Renal cortical epithelial cell (primary cell): ENCODE measurements at regions not wholly inside any gene's neighbourhood (a gene's known extent, or its start where the extent isn't known, plus 50 kb on each side); places are given as distances from the start of the nearest gene placed in this dataset.

Source experiments
- DNase-seq: peaks from one replicate; pipeline ENCODE4 v3.0.0-alpha.2; 2011; ENCODE audit warnings: low read depth

- DNase-seq, result no peak
Measured at GRCh38 chr2:5339473-5339872, 352.7 kb upstream of the SOX11 start.

- no peak for DNase-seq
Measured at GRCh38 chr2:5343785-5344335, 348.3 kb upstream of the SOX11 start.

- no peak for DNase-seq
Measured at GRCh38 chr2:5352286-5352685, 339.9 kb upstream of the SOX11 start.

- no peak for DNase-seq
Measured at GRCh38 chr2:5353565-5353964, 338.6 kb upstream of the SOX11 start.

- no peak for DNase-seq
Measured at GRCh38 chr2:5359397-5359796, 332.8 kb upstream of the SOX11 start.

- DNase-seq, result no peak
Measured at GRCh38 chr2:5360081-5360480, 332.1 kb upstream of the SOX11 start.

GRCh38 chr2:5364361-5364760, 327.8 kb upstream of the SOX11 start:
- no peak for DNase-seq

GRCh38 chr2:5365871-5366461, 326.2 kb upstream of the SOX11 start:
- peak; percentile 2 for DNase-seq

GRCh38 chr2:5367321-5367720, 324.9 kb upstream of the SOX11 start:
- no peak for DNase-seq

GRCh38 chr2:5368263-5368662, 323.9 kb upstream of the SOX11 start:
- DNase-seq, result no peak

GRCh38 chr2:5369510-5369909, 322.7 kb upstream of the SOX11 start:
- no peak for DNase-seq

GRCh38 chr2:5370158-5370557, 322.0 kb upstream of the SOX11 start:
- DNase-seq, result no peak

- DNase-seq, result no peak
Measured at GRCh38 chr2:5372141-5372540, 320.0 kb upstream of the SOX11 start.

- DNase-seq, result no peak
Measured at GRCh38 chr2:5373200-5373599, 319.0 kb upstream of the SOX11 start.

GRCh38 chr2:5374762-5375161, 317.4 kb upstream of the SOX11 start:
- DNase-seq, result no peak

GRCh38 chr2:5377323-5377722, 314.9 kb upstream of the SOX11 start:
- no peak for DNase-seq

- no peak for DNase-seq
Measured at GRCh38 chr2:5379811-5380210, 312.4 kb upstream of the SOX11 start.

- DNase-seq, result no peak
Measured at GRCh38 chr2:5385596-5385995, 306.6 kb upstream of the SOX11 start.

GRCh38 chr2:5387406-5387805, 304.8 kb upstream of the SOX11 start:
- DNase-seq, result no peak

- no peak for DNase-seq
Measured at GRCh38 chr2:5389740-5390139, 302.4 kb upstream of the SOX11 start.

- DNase-seq, result no peak
Measured at GRCh38 chr2:5391362-5391761, 300.8 kb upstream of the SOX11 start.

- DNase-seq, result no peak
Measured at GRCh38 chr2:5392658-5393057, 299.5 kb upstream of the SOX11 start.

- no peak for DNase-seq
Measured at GRCh38 chr2:5393474-5393873, 298.7 kb upstream of the SOX11 start.

- DNase-seq, result no peak
Measured at GRCh38 chr2:5394223-5394622, 298.0 kb upstream of the SOX11 start.
